ENCODE measurements at regions not wholly inside any gene's neighbourhood (a gene's known extent, or its start where the extent isn't known, plus 50 kb on each side); places are given as distances from the start of the nearest gene placed in this dataset.

- TF ChIP-seq CTCF (IDR thresholded peaks at IDR 0.05) (no peak), POLR2A (IDR thresholded peaks at IDR 0.05) (no peak)
Measured at GRCh38 chr2:144984038-144984437, 464.1 kb upstream of the ZEB2 start.
